Astrocyte of the cerebellum (primary cell): ENCODE measurements at regions not wholly inside any gene's neighbourhood (a gene's known extent, or its start where the extent isn't known, plus 50 kb on each side); places are given as distances from the start of the nearest gene placed in this dataset.

Experiments
- DNase-seq: peaks from one replicate; pipeline ENCODE4 v3.0.0-alpha.2; 2011; ENCODE audit warnings: low read depth
- H3K4me3 ChIP-seq: 2 replicates; pipeline ENCODE4 v1.5.1; 2011; ENCODE audit warnings: mild to moderate bottlenecking, low read depth, low read length, moderate library complexity
- CTCF ChIP-seq: IDR thresholded peaks from 2 replicates; pipeline ENCODE4 v1.5.1; 2012; ENCODE audit warnings: low read length, low read depth, moderate library complexity, mild to moderate bottlenecking; ENCODE audit errors: missing control alignments
- in situ Hi-C: cut with HindIII; loops from 2 replicates; pipeline ENCODE4 v1.10.0; 2017; ENCODE audit warnings: low sequenced_read_pairs

- TF ChIP-seq CTCF: no peak
- DNase-seq: no peak
- in situ Hi-C loops: loop anchor here (25.0 kb wide), 1 partner anchor 262 kb away; the partner anchor contains the start of gene TIFAB
- H3K4me3 ChIP-seq: no peak overlapping the region
These were observed 109.8 kb upstream of the SLC25A48 start for GRCh38 chr5:135724617-135725016.

GRCh38 chr5:135723491-135723890 lies 111.0 kb upstream of the SLC25A48 start:
- in situ Hi-C loops: no loop called here
- DNase-seq: no peak
- no peak overlapping the region for H3K4me3 ChIP-seq
- no peak for TF ChIP-seq CTCF

GRCh38 chr5:135721548-135722090 lies 112.8 kb upstream of the SLC25A48 start:
- H3K4me3 ChIP-seq: no peak overlapping the region
- TF ChIP-seq CTCF: no peak
- DNase-seq: no peak
- in situ Hi-C loops: no loop called here

- no peak for DNase-seq
- TF ChIP-seq CTCF: no peak
- in situ Hi-C loops: no loop called here
- no peak overlapping the region for H3K4me3 ChIP-seq
These were observed 114.3 kb upstream of the SLC25A48 start for GRCh38 chr5:135720191-135720590.

- no peak for DNase-seq
- no peak for TF ChIP-seq CTCF
- H3K4me3 ChIP-seq: no peak overlapping the region
- in situ Hi-C loops: no loop called here
These were observed 114.9 kb upstream of the SLC25A48 start for GRCh38 chr5:135719428-135720063.

- in situ Hi-C loops: no loop called here
- DNase-seq: no peak
These were observed 115.8 kb upstream of the SLC25A48 start for GRCh38 chr5:135718651-135719050.

More at GRCh38 chr5:135718651-135719050, 115.8 kb upstream of the SLC25A48 start:
- no peak for TF ChIP-seq CTCF
- no peak overlapping the region for H3K4me3 ChIP-seq
